NCI-H446 (cell line): ENCODE measurements at regions not wholly inside any gene's neighbourhood (a gene's known extent, or its start where the extent isn't known, plus 50 kb on each side); places are given as distances from the start of the nearest gene placed in this dataset.

Source experiments
- DNase-seq, 2 experiments: peaks; one replicate each; lab custom pipeline; 2025; lab: John Stamatoyannopoulos, UW

DNA sequence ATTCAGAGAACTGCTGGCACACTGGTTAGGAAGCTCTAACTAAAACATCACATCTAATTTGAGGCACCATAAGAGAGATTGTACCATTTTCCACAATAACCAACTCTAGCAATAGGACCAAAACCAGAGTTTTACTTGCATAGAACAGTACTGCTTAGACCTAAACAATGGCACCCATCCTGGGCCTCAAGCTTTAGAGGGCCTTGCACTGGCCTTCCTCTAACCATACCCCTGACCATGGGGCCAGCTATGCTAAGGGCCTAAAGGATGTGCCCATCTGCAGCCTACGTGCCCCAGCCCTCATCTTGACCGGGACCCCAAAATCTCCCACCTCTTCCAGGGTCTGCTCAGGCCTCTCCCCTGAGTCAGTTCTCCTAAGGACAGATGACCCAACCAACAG, 74.4 kb upstream of the ARHGAP32 start:
- no peak for DNase-seq

DNA sequence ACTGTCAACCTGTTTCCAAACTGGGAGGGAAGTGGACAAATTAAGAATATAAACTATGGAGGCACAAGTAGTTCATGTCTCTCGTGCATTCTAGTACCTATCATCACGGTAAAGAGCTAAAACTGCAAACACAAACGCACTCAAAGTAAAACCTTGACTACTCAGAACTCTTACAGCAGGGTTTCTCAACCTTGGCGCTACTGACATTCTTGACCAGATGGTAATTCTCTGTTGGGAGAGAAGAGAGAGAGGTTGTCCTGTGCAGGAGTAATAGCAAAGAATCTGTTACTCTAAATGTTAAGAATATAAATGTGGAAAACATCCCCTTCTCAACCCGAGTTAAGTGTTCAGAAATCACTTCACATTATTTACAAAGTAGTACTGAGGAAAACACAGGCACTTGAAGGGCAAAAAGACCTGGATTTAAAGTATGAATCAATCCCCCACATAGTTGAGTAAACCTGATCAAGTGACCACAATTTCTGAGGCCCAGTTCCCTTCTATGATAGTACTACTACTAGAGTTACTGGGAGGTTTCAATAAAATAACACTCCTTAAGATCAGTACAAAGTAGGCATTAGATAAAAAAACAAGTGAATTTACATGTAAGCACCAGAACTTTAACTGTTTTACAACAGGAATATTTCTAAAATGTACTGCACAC, 73.1 kb upstream of the ARHGAP32 start:
- DNase-seq: no peak

DNA sequence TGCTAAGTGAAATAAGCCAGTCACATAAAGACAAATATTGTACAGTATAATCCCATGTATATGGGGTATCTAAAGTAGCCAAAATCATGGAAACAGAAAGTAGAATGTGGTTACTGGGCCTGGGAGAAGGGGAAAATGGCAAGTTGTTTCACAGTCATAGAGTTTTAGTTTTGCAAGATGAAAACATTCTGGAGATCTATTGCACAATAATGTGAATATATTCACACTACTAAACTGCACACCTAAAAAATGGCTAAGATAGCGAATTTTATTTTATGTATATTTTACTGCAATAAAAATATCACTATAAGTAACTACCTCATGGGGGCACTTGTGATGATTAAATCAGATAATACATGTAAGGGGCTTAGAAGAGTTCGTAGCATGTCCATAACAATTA, 72.0 kb upstream of the ARHGAP32 start:
- no peak for DNase-seq

DNA sequence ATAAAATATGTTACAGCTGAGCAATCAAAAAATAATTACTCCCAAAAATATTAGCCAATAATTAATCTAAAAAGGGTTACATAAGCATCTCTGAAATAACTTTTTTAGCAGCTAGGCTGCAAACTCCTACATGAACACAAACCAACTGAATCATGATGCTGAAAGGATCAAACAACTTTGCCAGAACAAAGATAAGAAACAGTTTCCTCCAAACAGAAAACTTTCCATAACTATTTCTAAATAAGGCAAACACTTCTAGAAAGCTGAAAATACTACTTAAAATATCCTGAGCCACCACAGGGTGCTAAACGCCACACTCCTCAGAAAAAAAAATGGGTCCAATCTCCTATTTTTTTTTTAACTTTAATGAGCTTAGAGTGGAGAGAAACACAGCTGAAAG, 68.6 kb upstream of the ARHGAP32 start:
- DNase-seq: no peak

DNA sequence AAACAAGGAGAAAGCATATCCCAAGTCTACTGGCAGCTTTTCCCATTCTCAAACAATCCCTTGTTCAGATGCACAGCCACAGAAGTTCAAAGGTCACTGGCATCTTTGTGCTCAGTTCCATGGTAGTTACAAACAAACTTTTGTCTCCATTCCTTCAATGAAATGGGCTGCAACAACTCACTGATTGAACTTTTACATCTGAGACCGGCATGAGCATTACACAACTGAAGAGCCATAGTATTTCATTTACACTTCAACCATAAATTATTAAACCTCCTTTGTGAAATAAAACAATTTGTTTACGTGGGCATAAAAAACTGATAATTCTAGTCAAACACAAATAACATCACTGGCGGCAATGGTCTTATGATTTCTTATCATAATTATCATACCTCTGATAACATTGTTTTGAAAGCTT, 67.8 kb upstream of the ARHGAP32 start:
- DNase-seq: no peak

DNA sequence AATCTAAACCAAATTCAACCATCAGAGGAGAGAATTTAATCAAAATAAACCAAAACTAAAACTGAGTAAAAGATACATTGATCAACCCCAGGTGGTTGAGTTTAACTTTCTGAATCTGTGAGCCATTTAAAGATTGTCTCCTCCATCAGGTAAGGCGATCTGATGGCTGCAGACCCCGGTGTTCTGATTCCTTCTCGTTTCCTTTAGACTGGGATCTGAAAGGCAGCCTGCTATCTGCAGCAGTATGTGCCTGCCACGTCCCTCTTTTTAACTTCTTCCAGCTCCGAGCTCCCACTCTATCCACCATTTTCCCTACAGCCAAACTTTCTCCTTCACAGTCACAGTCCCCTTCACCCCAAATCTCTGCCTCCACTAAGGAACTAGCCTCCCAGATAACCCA, 66.1 kb upstream of the ARHGAP32 start:
- no peak for DNase-seq

DNA sequence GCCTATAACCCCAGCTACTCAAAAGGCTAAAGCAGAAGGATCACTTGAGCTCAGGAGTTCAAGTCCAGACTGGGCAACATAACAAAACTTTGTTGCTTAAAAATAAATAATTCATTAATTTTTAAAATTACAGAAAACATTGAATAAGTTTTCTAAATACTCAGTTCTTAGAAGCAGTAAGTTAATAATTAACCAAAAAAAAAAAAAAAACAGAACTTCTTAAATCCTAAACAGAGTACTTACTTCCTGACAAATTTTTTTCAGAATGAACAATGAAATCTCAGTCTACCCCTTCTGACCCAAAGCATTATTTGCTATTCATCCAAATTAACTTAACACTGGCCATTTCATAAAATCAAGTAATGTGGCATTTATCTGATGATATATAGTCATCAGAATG, 65.4 kb upstream of the ARHGAP32 start:
- no peak for DNase-seq

DNA sequence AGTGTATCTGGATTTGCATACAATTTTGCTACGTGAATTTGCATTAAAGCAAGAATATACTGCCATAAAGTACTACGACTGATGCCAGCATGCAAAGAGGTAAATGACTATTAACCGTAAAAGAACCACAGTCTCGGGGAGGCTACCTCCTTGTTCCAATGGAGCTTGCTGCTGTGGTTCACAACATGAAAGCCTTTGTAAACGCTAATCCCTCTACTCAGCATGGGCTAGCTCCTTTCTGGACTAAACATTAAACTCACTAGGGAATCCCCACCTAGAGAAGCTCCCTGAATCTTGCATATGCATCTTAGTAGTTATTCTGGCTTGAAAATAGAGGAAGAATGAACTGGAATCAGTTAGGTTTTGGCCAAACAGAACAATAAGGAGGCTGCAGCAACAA, 60.5 kb upstream of the ARHGAP32 start:
- DNase-seq: no peak

DNA sequence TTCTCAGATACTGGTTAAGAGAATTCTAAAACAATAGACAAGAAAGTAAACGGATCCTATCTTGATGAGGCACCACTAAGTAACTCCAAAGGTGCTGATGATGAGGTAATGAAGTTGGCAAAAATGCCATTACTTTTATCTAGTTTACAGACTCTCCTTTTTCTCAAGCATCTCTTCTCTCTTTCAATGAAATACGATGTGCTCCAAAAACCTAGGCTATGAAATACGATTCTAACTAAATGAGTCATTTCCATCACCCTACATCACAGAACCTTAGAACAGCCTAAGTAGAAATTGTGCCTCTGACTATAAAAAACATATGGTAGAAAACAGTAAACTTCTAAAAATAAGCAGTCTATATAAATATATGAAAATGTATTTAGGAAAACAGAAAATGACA, 58.9 kb upstream of the ARHGAP32 start:
- DNase-seq: no peak

DNA sequence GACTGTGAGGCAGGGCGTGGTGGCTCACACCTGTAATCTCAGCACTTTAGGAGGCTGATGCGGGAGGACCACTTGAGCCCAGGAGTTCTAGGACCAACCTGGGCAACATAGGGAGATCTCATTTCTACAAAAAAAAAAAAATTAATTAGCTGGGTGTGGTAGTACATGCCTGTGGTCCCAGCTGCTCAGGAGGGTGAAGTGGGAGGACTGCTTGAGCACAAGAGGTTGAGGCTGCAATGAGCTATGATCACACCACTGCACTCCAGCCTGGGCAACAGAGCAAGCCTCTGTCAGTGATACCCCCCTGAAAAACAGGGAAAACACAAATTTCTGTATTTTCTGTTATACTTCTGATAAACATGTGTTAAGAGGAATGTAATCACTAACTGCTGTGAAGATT, 57.8 kb upstream of the ARHGAP32 start:
- no peak for DNase-seq

DNA sequence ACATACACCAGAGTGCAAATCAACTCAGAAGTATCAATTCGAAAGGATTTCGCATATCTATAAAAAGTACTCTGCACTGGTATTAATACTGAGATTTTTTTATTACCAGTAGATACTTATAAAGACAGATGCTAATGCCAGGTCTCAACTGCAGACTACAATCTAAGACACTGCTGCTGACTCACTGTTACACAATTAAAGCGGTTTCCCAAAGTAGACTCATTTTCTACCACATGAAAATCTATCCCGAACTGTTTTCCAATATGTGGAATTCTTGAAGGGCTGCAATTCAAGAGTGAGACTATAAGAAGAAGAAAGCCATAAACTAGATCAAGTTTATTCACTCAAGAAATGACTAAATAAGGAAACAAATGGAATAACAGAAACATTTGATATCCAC, 57.2 kb upstream of the ARHGAP32 start:
- DNase-seq: no peak

DNA sequence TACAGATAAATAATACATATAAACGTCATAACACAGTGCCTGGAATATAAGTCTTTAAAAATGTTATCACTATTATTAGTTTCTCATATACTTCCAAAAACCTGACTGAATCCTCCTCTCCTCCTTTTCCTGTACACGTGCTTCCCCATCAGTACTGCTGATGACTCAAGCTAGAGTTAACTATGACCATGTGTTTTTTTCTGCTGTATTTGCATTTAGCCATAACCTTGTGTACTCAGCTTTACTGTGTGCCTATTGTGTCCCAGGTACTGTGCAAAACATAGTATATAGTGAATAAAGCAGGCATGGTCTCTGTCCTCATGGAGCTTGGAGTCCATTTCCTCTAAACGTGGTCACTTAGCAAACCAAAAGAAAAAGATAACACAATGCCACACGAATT, 56.5 kb upstream of the ARHGAP32 start:
- no peak for DNase-seq

DNA sequence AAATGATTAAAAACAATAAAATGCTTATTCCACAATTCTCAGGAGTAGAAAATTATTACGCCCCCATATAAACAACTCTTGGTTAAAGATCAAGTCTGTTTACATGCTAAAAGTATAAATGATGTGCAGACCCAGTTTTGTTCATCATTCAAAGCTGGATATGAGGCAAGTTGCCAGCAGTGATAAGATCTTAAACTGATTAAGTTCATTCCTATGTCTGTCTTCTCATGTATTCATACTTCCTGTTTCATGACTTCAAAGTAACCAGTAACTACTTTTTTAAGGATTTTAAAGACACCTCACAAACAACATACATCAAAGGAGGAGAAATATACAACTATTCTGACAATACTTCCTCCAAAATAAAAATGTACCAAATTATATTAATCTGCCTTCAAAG, 55.0 kb upstream of the ARHGAP32 start:
- no peak for DNase-seq

DNA sequence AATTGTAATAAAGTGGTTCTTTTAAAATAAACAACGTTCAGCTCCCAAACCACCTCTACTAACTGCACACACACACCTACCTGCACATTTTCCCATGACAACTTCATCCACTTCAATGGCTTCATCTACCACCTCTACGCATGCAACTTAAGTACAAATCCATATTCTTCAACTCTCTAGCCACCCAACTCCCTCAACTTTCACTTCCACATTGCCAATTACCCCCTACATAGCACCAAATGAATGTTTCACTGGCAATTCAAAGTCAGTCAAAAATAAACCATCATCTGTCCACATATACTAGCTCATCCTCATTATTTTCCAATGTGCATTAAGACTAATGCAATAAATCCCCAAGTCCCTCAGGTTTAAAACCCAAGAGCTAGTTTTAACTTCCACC, 50.7 kb upstream of the ARHGAP32 start:
- DNase-seq: no peak
